NT2/D1 (cell line): ENCODE measurements at regions not wholly inside any gene's neighbourhood (a gene's known extent, or its start where the extent isn't known, plus 50 kb on each side); places are given as distances from the start of the nearest gene placed in this dataset.

ENCODE experiments used
- DNase-seq: peaks from one replicate; pipeline ENCODE4 v3.0.0-alpha.2; 2011; ENCODE audit warnings: low read depth, low spot score
- H3K27me3 ChIP-seq: 2 replicates; pipeline ENCODE4 v1.6.0; 2011; ENCODE audit warnings: mild to moderate bottlenecking; ENCODE audit not compliant: insufficient read length, insufficient read depth
- H3K36me3 ChIP-seq: 2 replicates; pipeline ENCODE4 v1.6.1; 2011; ENCODE audit warnings: mild to moderate bottlenecking, low read length, mixed read lengths; ENCODE audit not compliant: insufficient read depth, insufficient read length
- H3K4me1 ChIP-seq: 2 replicates; pipeline ENCODE4 v1.5.1; 2011; ENCODE audit not compliant: insufficient read depth, insufficient read length
- H3K4me3 ChIP-seq: 2 replicates; pipeline ENCODE4 v1.5.1; 2011; ENCODE audit warnings: low read depth; ENCODE audit not compliant: insufficient read length
- H3K9ac ChIP-seq: 2 replicates; pipeline ENCODE4 v1.6.0; 2011; ENCODE audit warnings: low read depth; ENCODE audit not compliant: insufficient read length
- H3K9me3 ChIP-seq: 2 replicates; pipeline ENCODE4 v1.5.1; 2011; ENCODE audit warnings: mild to moderate bottlenecking, low read length; ENCODE audit not compliant: insufficient read depth
- SUZ12 ChIP-seq: IDR thresholded peaks from 2 replicates; pipeline ENCODE4 v1.6.1; 2011; ENCODE audit not compliant: insufficient read length, insufficient read depth; ENCODE audit errors: extremely low read depth
- YY1 ChIP-seq: IDR thresholded peaks from 2 replicates; pipeline ENCODE4 v1.6.1; 2011; ENCODE audit not compliant: insufficient read length, insufficient read depth
- ZNF274 ChIP-seq: IDR thresholded peaks from 2 replicates; pipeline ENCODE4 v1.6.1; 2011; ENCODE audit warnings: mild to moderate bottlenecking, low read depth, low read length

- Histone ChIP-seq H3K4me1 (no peaks in the 10 kb centered on the region), H3K27me3 (no peaks in the 10 kb centered on the region), H3K9me3 (no peaks in the 10 kb centered on the region), H3K4me3 (no peak overlapping the region), H3K36me3 (no peaks in the 10 kb centered on the region), H3K9ac (no peak overlapping the region)
- TF ChIP-seq YY1 (no peak), SUZ12 (no peak), ZNF274 (no peak)
- no peak for DNase-seq
Measured at GRCh38 chr2:195037045-195037444, 620.0 kb upstream of the SLC39A10 start.

- no peaks in the 10 kb centered on the region for H3K9me3 ChIP-seq
- DNase-seq: no peak
- no peaks in the 10 kb centered on the region for H3K36me3 ChIP-seq
- no peaks in the 10 kb centered on the region for H3K27me3 ChIP-seq
- H3K4me1 ChIP-seq: no peaks in the 10 kb centered on the region
- H3K4me3 ChIP-seq: no peak overlapping the region
- TF ChIP-seq ZNF274: no peak
- TF ChIP-seq YY1: no peak
- TF ChIP-seq SUZ12: no peak
- H3K9ac ChIP-seq: no peak overlapping the region
Measured at GRCh38 chr2:195031411-195031810, 625.6 kb upstream of the SLC39A10 start.

- H3K4me3 ChIP-seq: no peak overlapping the region
- no peak for DNase-seq
- no peak overlapping the region for H3K9ac ChIP-seq
Measured at GRCh38 chr2:195029804-195030654, 627.0 kb upstream of the SLC39A10 start.

GRCh38 chr2:195027947-195028346, 629.1 kb upstream of the SLC39A10 start:
- no peak for TF ChIP-seq YY1
- no peak for TF ChIP-seq SUZ12
- TF ChIP-seq ZNF274: no peak
- H3K4me1 ChIP-seq: no peaks in the 10 kb centered on the region
- no peaks in the 10 kb centered on the region for H3K36me3 ChIP-seq
- H3K9me3 ChIP-seq: no peaks in the 10 kb centered on the region
- no peaks in the 10 kb centered on the region for H3K27me3 ChIP-seq
- H3K4me3 ChIP-seq: no peak overlapping the region
- no peak for DNase-seq
- no peak overlapping the region for H3K9ac ChIP-seq

More at GRCh38 chr2:195029804-195030654, 627.0 kb upstream of the SLC39A10 start:
- Histone ChIP-seq H3K4me1 (no peaks in the 10 kb centered on the region), H3K36me3 (no peaks in the 10 kb centered on the region), H3K27me3 (no peaks in the 10 kb centered on the region), H3K9me3 (no peaks in the 10 kb centered on the region)
- TF ChIP-seq YY1: no peak
- no peak for TF ChIP-seq SUZ12
- no peak for TF ChIP-seq ZNF274

- DNase-seq: no peak
- TF ChIP-seq SUZ12 (no peak), ZNF274 (no peak), YY1 (no peak)
- Histone ChIP-seq H3K9ac (no peak overlapping the region), H3K4me1 (no peaks in the 10 kb centered on the region), H3K4me3 (no peak overlapping the region), H3K9me3 (no peaks in the 10 kb centered on the region), H3K27me3 (no peaks in the 10 kb centered on the region), H3K36me3 (no peaks in the 10 kb centered on the region)
Measured at GRCh38 chr2:195026261-195026660, 630.8 kb upstream of the SLC39A10 start.

- Histone ChIP-seq H3K4me1 (no peaks in the 10 kb centered on the region), H3K4me3 (no peak overlapping the region), H3K36me3 (no peaks in the 10 kb centered on the region), H3K9me3 (no peaks in the 10 kb centered on the region), H3K9ac (no peak overlapping the region), H3K27me3 (no peaks in the 10 kb centered on the region)
- DNase-seq: no peak
- no peak for TF ChIP-seq ZNF274
- no peak for TF ChIP-seq YY1
- TF ChIP-seq SUZ12: no peak
Measured at GRCh38 chr2:195022508-195022830, 634.6 kb upstream of the SLC39A10 start.

GRCh38 chr2:195021711-195022507, 635.1 kb upstream of the SLC39A10 start:
- H3K9me3 ChIP-seq: no peaks in the 10 kb centered on the region
- DNase-seq: no peak
- no peak for TF ChIP-seq SUZ12
- TF ChIP-seq YY1: no peak
- TF ChIP-seq ZNF274: no peak
- H3K9ac ChIP-seq: no peak overlapping the region
- no peaks in the 10 kb centered on the region for H3K36me3 ChIP-seq
- H3K4me3 ChIP-seq: no peak overlapping the region
- H3K4me1 ChIP-seq: no peaks in the 10 kb centered on the region
- H3K27me3 ChIP-seq: no peaks in the 10 kb centered on the region
